Stomach (tissue), 8 donors: ENCODE measurements at regions not wholly inside any gene's neighbourhood (a gene's known extent, or its start where the extent isn't known, plus 50 kb on each side); places are given as distances from the start of the nearest gene placed in this dataset.
A peak's percentile ranks its signal among the peaks of the same experiment; 100 is the strongest.
"Not testable (repeated sequence)": the region's sequence is repeated elsewhere in the genome, so short reads cannot be mapped to it uniquely, and the experiment has no call there.

Experiments used
- DNase-seq, 2 donors: peaks; one replicate each; pipeline versions ENCODE4 v3.0.0 to v3.0.0-alpha.2; 2013 to 2019
- H3K27ac ChIP-seq, 5 donors: fragments of 200-600 bp in 4 of 5; sonication (generic) in 4 of 5; one replicate each; pipeline ENCODE4 v1.5.1; 2013 to 2019; ENCODE audit warnings: mild to moderate bottlenecking in 1 of 5, moderate library complexity in 1 of 5
- H3K27me3 ChIP-seq, 3 donors: fragments of 200-600 bp; sonication (generic); one replicate each; pipeline ENCODE4 v1.5.1; 2017 to 2019; ENCODE audit warnings: mixed run types in 1 of 3
- H3K36me3 ChIP-seq, 4 donors: fragments of 200-600 bp; sonication (generic); 1 replicate in 3 of 4; 2 replicates in 1 of 4; pipeline ENCODE4 v1.5.1; 2016 to 2019
- H3K4me1 ChIP-seq, 4 donors: fragments of 200-600 bp; sonication (generic); one replicate each; pipeline ENCODE4 v1.5.1; 2016 to 2019
- H3K4me3 ChIP-seq, 4 donors: fragments of 200-600 bp; sonication (generic) in 3 of 4; one replicate each; pipeline ENCODE4 v1.5.1; 2016 to 2019; ENCODE audit warnings: mild to moderate bottlenecking in 1 of 4
- H3K9me3 ChIP-seq, 4 donors: fragments of 200-600 bp; sonication (generic); one replicate each; pipeline ENCODE4 v1.5.1; 2016 to 2019
- CTCF ChIP-seq, 7 experiments: fragments of 450-650 bp in 4 of 7; fragments of 200-600 bp in 3 of 7; sonication (generic) in 3 of 7; IDR thresholded peaks; one replicate each; pipeline ENCODE4 v1.5.1; 2016 to 2019; ENCODE audit warnings: antibody characterized with exemption in 7 of 7, control low read depth in 2 of 7, mild to moderate bottlenecking in 1 of 7
- EP300 ChIP-seq: sonication (generic); formaldehyde crosslinking; IDR thresholded peaks from one replicate; pipeline ENCODE4 v1.6.1; 2017; ENCODE audit warnings: antibody characterized with exemption
- POLR2A ChIP-seq, 4 donors: fragments of 450-650 bp; IDR thresholded peaks; one replicate each; pipeline ENCODE4 v1.6.1; 2016; ENCODE audit warnings: antibody characterized with exemption in 4 of 4, control low read depth in 2 of 4, mild to moderate bottlenecking in 1 of 4, moderate library complexity in 1 of 4
- POLR2AphosphoS5 ChIP-seq, 3 donors: sonication (generic); formaldehyde crosslinking; IDR thresholded peaks; one replicate each; pipeline ENCODE4 v1.6.1; 2016; ENCODE audit warnings: antibody characterized with exemption in 3 of 3
- WGBS, 5 donors: extraction: QIAGEN DNeasy Blood & Tissue Kit in 3 of 5; methylation state at CpG; one replicate each; pipeline versions ENCODE4 v1.1.5 to v1.1.7; 2013 to 2018; 5-methylcytosine and 5-hydroxymethylcytosine counted together
- intact Hi-C: fragments of 100-400 bp; cut with DNase I; formaldehyde crosslinking; loops from one replicate; pipeline ENCODE4 v1.15.1; 2023; ENCODE audit warnings: low total_unique reads
- donor health status: healthy with polysubstance abuse.
- donor health status: Bipolar disorder and iron deficiency.
- donor health status: healthy.

DNA sequence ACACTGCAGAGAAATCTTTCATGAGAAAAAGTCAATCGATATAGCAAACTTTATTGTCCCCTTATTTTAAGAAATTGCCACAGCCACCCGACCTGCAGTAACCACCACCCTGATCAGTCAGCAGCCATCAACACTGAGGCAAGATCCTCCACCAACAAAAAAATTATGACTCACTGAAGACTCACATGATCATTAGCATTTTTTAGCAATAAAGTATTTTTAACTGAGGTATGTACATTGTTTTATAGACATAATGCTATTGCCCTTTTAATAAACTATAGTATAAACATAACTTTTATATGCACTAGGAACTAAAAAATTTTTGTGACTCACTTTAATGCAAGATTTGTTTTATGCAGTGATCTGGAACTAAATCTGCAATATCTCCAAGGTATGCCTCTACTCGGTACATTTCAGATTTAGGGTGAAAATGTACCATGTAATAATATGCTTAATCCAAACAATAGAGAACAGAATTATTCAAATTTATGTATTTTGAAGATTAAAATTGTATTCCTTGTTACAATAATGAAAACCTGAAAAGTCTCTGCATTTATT, 79.2 kb upstream of the CEP126 start:
- Histone ChIP-seq H3K27ac (no peak overlapping the region), H3K36me3 (no peaks in the 10 kb centered on the region), H3K27me3 (no peaks in the 10 kb centered on the region), H3K4me3 (no peak overlapping the region), H3K4me1 (no peaks in the 10 kb centered on the region), H3K9me3 (no peaks in the 10 kb centered on the region)
- WGBS, 5 donors: 81 to 93% (median 84%) methylated on average over 3 of the region's 3 CpGs
- DNase-seq: no peak
- intact Hi-C loops: no loop called here
- no peak for TF ChIP-seq POLR2AphosphoS5 (IDR thresholded peaks at IDR 0.05)
- TF ChIP-seq POLR2A (IDR thresholded peaks at IDR 0.05): no peak
- TF ChIP-seq EP300: no peak
- TF ChIP-seq CTCF (IDR thresholded peaks at IDR 0.05): no peak

DNA sequence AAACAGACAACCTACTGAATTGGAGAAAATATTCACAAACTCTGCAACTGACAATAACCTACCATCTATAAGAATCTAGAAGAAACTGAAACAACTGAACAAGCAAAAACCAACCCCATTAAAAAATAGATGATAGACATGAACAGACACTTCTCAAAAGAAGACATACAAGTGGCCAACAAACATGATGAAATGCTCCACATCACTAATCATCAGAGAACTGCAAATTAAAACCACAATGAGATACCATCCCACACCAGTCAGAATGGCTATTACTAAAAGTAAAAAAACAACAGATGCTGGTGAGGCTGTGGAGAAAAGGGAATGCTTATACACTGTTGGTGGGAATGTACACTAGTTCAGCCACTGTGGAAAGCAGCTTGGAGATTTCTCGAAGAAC, 84.3 kb upstream of the CEP126 start:
- DNase-seq, H3K27me3 ChIP-seq, H3K36me3 ChIP-seq, H3K27ac ChIP-seq, H3K4me3 ChIP-seq, H3K4me1 ChIP-seq, intact Hi-C loops, H3K9me3 ChIP-seq: not testable (repeated sequence)
- 52 to 100% (median 81%) methylated on average over 1 of the region's 1 CpG for WGBS, 5 donors

DNA sequence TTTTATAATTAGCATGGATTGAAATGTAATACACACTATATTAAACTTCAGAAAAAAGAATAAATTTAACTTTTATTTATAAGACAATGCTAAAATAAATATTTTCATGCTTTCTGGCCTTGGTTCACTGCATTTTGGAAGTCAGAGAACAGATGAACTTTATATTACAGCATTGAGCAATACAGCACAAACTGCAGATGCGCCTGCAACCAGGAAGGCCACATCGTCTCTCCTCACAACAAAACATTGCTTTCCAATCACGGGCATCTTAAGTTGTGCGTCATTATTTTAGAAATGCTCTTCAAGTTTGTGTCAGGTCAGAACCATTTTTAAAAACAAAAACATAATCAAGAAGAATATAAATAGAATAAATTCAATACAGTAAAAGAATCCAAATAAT, 89.3 kb upstream of the CEP126 start:
- no peak overlapping the region for H3K4me3 ChIP-seq
- no peaks in the 10 kb centered on the region for H3K4me1 ChIP-seq
- no peaks in the 10 kb centered on the region for H3K36me3 ChIP-seq
- TF ChIP-seq POLR2A (IDR thresholded peaks at IDR 0.05) (no peak), EP300 (no peak), POLR2AphosphoS5 (IDR thresholded peaks at IDR 0.05) (no peak), CTCF (IDR thresholded peaks at IDR 0.05) (no peak)
- H3K27me3 ChIP-seq: no peaks in the 10 kb centered on the region
- H3K27ac ChIP-seq: no peak overlapping the region
- intact Hi-C loops: no loop called here
- H3K9me3 ChIP-seq: no peaks in the 10 kb centered on the region
- DNase-seq: no peak
- 75 to 90% (median 82%) methylated on average over 4 of the region's 4 CpGs for WGBS, 5 donors

- Histone ChIP-seq H3K9me3 (no peaks in the 10 kb centered on the region), H3K27ac (no peak overlapping the region), H3K4me3 (no peak overlapping the region), H3K4me1 (no peaks in the 10 kb centered on the region), H3K27me3 (no peaks in the 10 kb centered on the region), H3K36me3 (no peaks in the 10 kb centered on the region)
- WGBS, 5 donors: 0 to 81% (median 33%) methylated on average over 1 of the region's 1 CpG
- intact Hi-C loops: no loop called here
- no peak for TF ChIP-seq EP300
- no peak for TF ChIP-seq CTCF (IDR thresholded peaks at IDR 0.05)
- TF ChIP-seq POLR2A (IDR thresholded peaks at IDR 0.05): no peak
- no peak for TF ChIP-seq POLR2AphosphoS5 (IDR thresholded peaks at IDR 0.05)
- DNase-seq: peak in 1 of 2 donors; percentile 33
Observed at GRCh38 chr11:101817581-101817980, 97.2 kb upstream of the CEP126 start.

- DNase-seq: no peak
- Histone ChIP-seq H3K27ac (no peak overlapping the region), H3K36me3 (no peaks in the 10 kb centered on the region), H3K4me1 (no peaks in the 10 kb centered on the region), H3K4me3 (no peak overlapping the region), H3K27me3 (no peaks in the 10 kb centered on the region), H3K9me3 (peaks cover 0 to 1% (median 0%) of the 10 kb centered on the region in 4 donors)
- TF ChIP-seq POLR2A (IDR thresholded peaks at IDR 0.05) (no peak), CTCF (IDR thresholded peaks at IDR 0.05) (no peak), POLR2AphosphoS5 (IDR thresholded peaks at IDR 0.05) (no peak), EP300 (no peak)
- intact Hi-C loops: no loop called here
Observed at GRCh38 chr11:101816613-101817012, 98.2 kb upstream of the CEP126 start.
